Prostate gland (tissue), 2 donors: ENCODE measurements at regions not wholly inside any gene's neighbourhood (a gene's known extent, or its start where the extent isn't known, plus 50 kb on each side); places are given as distances from the start of the nearest gene placed in this dataset.

Source experiments
- DNase-seq: peaks from one replicate; pipeline ENCODE4 v3.0.0-alpha.2; 2019; ENCODE audit warnings: low spot score
- H3K27ac ChIP-seq, 2 donors: fragments of 200-600 bp; sonication (generic); 2 replicates each; pipeline ENCODE4 v1.5.1; 2017 to 2019
- H3K27me3 ChIP-seq: fragments of 200-600 bp; sonication (generic); replicated peaks from 2 replicates; pipeline ENCODE4 v1.5.1; 2019; ENCODE audit not compliant: insufficient read depth
- H3K36me3 ChIP-seq, 2 donors: fragments of 200-600 bp; sonication (generic); 1 replicate in 1 of 2; 2 replicates in 1 of 2; pipeline versions ENCODE4 v1.5.1 to v1.8.1; 2017 to 2019
- H3K4me1 ChIP-seq: fragments of 200-600 bp; sonication (generic); replicated peaks from 2 replicates; pipeline ENCODE4 v1.5.1; 2019
- H3K4me3 ChIP-seq, 2 donors: fragments of 200-600 bp; sonication (generic); 2 replicates each; pipeline ENCODE4 v1.5.1; 2017 to 2019
- H3K9me3 ChIP-seq: fragments of 200-600 bp; sonication (generic); 2 replicates; pipeline ENCODE4 v1.5.1; 2017
- POLR2A ChIP-seq: fragments of 450-650 bp; IDR thresholded peaks from one replicate; pipeline ENCODE4 v1.6.1; 2016; ENCODE audit warnings: antibody characterized with exemption, mild to moderate bottlenecking
- POLR2AphosphoS5 ChIP-seq: sonication (generic); formaldehyde crosslinking; IDR thresholded peaks from one replicate; pipeline ENCODE4 v1.6.1; 2017; ENCODE audit warnings: antibody characterized with exemption
- WGBS: methylation state at CpG from one replicate; pipeline ENCODE4 v1.1.5; 2018; 5-methylcytosine and 5-hydroxymethylcytosine counted together
- intact Hi-C: fragments of 100-400 bp; cut with DNase I; formaldehyde crosslinking; loops from one replicate; pipeline ENCODE4 v1.14.2; 2022
- TF ChIP-seq, protein P1 (sequence below), 4 experiments: fragments of 200-600 bp in 2 of 4; fragments of 450-650 bp in 2 of 4; sonication (generic) in 2 of 4; IDR thresholded peaks; 1 replicate in 3 of 4; 2 replicates in 1 of 4; pipeline ENCODE4 v1.5.1; 2016 to 2019; ENCODE audit warnings: antibody characterized with exemption in 4 of 4, mild to moderate bottlenecking in 2 of 4, moderate library complexity in 2 of 4

DNA sequence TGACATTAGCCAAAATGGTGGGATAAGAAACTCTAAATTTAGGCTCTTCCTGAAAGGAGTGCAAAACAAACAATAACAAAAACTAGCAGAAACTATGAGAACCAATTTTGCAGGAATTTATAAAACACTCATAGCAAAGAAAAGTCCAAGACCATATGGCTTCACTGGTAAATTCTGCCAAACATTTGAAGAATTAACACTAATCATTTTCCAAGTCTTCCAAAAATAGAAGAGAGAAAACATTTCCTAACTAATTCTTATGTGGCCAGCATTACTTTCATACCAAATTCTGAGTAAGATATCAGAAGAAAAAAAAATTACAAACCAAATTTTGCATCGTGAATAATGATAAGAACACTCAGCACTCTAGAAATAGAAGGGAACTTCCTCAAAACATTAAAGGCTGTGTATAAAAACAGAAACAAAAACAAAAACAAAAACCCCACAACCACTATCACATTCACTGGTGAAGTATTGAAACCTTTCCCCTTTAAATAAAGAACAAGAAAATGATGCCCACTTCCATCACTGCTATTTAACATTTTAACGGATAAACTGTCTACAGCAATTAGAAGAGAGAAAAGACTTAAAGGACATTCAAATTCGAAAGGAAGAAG lies 524.3 kb upstream of the GALNTL6 start:
- WGBS = 87% methylated on average over 3 of the region's 3 CpGs
- DNase-seq = no peak
- H3K27ac ChIP-seq = no peak overlapping the region
- H3K4me3 ChIP-seq = no peak overlapping the region
- intact Hi-C loops = no loop called here
- TF ChIP-seq POLR2AphosphoS5 = no peak
- no peak for TF ChIP-seq POLR2A
- TF ChIP-seq, protein P1, sequence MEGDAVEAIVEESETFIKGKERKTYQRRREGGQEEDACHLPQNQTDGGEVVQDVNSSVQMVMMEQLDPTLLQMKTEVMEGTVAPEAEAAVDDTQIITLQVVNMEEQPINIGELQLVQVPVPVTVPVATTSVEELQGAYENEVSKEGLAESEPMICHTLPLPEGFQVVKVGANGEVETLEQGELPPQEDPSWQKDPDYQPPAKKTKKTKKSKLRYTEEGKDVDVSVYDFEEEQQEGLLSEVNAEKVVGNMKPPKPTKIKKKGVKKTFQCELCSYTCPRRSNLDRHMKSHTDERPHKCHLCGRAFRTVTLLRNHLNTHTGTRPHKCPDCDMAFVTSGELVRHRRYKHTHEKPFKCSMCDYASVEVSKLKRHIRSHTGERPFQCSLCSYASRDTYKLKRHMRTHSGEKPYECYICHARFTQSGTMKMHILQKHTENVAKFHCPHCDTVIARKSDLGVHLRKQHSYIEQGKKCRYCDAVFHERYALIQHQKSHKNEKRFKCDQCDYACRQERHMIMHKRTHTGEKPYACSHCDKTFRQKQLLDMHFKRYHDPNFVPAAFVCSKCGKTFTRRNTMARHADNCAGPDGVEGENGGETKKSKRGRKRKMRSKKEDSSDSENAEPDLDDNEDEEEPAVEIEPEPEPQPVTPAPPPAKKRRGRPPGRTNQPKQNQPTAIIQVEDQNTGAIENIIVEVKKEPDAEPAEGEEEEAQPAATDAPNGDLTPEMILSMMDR (IDR thresholded peaks at IDR 0.05) = no peak
- no peaks in the 10 kb centered on the region for H3K9me3 ChIP-seq
- H3K36me3 ChIP-seq = no peaks in the 10 kb centered on the region
- no peaks in the 10 kb centered on the region for H3K27me3 ChIP-seq
- no peaks in the 10 kb centered on the region for H3K4me1 ChIP-seq

DNA sequence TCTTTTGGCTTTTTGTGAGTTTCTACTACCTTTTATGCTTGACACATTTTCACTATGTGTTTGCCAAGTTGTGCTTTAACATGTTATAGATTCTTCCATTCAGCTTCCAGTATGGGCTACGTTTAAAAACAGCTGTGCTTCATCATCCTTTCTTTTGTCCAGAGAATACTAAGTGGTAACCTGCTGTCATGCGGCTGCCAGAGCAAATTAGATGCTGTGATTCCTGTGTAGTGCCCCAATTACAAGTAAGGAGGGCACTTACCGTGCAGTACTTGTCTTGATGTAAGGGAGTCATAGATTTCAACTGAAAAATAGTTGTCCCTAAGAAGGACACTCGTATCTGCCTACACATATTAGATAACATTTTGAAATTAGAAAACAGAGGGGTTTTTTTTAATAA lies 531.8 kb upstream of the GALNTL6 start:
- H3K9me3 ChIP-seq = no peaks in the 10 kb centered on the region
- no peaks in the 10 kb centered on the region for H3K36me3 ChIP-seq
- TF ChIP-seq POLR2AphosphoS5 (no peak), POLR2A (no peak)
- TF ChIP-seq, protein P1 (IDR thresholded peaks at IDR 0.05) = no peak
- H3K4me1 ChIP-seq = no peaks in the 10 kb centered on the region
- 45% methylated on average over 4 of the region's 4 CpGs for WGBS
- H3K27ac ChIP-seq = no peak overlapping the region
- intact Hi-C loops = no loop called here
- DNase-seq = no peak
- H3K27me3 ChIP-seq = no peaks in the 10 kb centered on the region
- H3K4me3 ChIP-seq = no peak overlapping the region

DNA sequence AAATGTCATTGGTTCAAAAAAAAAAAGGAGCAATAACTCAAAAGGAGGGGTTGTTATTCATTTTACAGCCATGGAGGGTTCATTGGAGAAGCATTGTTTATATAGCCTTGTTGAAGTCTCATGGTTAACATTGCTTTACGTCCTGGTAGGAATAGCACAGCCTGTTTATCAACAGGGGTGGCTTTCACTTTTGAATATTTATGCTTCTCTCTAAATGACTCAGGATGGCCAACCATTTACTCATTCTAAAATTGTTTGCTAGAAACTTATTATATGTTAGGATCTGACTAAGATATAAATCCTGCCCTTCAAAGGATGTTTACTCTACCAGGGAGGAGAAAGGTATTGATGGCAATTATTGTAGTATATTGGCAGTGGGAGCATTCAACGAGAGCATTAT lies 534.1 kb upstream of the GALNTL6 start:
- no peaks in the 10 kb centered on the region for H3K36me3 ChIP-seq
- DNase-seq = no peak
- TF ChIP-seq POLR2AphosphoS5 (no peak), POLR2A (no peak)
- TF ChIP-seq, protein P1 (IDR thresholded peaks at IDR 0.05) = no peak
- no peak overlapping the region for H3K27ac ChIP-seq
- H3K27me3 ChIP-seq = no peaks in the 10 kb centered on the region
- intact Hi-C loops = no loop called here
- H3K4me3 ChIP-seq = no peak overlapping the region
- WGBS = 39% methylated on average over 2 of the region's 2 CpGs
- no peaks in the 10 kb centered on the region for H3K9me3 ChIP-seq
- H3K4me1 ChIP-seq = no peaks in the 10 kb centered on the region

DNA sequence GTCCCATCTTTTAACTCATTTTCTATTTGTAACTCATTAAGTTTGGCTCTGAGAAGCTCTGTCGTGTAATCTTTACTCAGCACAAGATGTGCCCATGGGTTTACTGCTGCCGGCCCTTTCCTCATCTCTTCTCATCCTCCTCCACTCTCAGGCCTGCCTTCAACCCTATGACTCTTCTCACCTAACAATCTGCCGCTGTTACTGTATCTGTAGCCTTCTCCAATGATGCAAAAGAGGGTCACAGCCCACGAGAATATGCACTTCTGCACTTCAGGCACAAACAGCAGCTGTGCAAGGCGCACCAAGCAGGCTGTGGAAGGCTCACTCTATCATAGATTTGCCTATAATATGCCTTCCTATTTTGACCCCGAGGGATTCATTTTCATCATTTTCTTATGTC lies 546.5 kb upstream of the GALNTL6 start:
- Histone ChIP-seq H3K27me3 (no peaks in the 10 kb centered on the region), H3K27ac (no peak overlapping the region), H3K4me1 (no peaks in the 10 kb centered on the region), H3K9me3 (no peaks in the 10 kb centered on the region), H3K4me3 (no peak overlapping the region), H3K36me3 (no peaks in the 10 kb centered on the region)
- 80% methylated on average over 6 of the region's 6 CpGs for WGBS
- no peak for DNase-seq
- intact Hi-C loops = no loop called here
- TF ChIP-seq POLR2A (no peak), POLR2AphosphoS5 (no peak)
- TF ChIP-seq, protein P1 (IDR thresholded peaks at IDR 0.05) = no peak

DNA sequence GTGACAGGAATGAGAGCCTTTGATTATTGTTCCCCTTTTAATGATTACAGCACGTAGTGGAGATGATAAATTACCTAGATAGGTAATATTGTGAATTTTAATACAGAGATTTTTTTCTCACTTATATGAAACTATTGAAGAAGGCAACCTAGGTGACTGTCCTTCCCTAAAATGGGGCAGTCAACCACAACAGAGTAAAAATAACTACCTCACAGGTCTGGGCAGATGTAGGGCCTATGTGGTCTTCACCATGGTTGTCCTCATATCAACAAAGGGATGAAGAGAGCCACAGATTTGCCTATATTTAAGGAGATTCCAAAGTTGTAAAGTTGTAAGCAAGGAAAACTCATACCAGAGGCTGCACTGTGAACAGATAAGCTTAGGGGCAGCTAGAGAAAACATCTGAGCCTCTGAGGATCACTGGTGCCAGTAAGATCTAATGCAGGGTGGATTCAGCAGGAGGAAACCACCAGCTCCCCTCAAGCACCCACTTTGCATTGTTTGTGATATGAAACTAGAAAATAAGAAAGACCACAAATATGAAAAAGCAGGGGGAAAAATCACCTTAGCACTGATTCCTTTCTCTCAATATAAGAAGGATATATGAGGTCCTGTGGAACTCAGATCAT lies 547.9 kb upstream of the GALNTL6 start:
- no peak for DNase-seq
- intact Hi-C loops = no loop called here
- Histone ChIP-seq H3K27ac (no peak overlapping the region), H3K9me3 (no peaks in the 10 kb centered on the region), H3K4me1 (no peaks in the 10 kb centered on the region), H3K4me3 (no peak overlapping the region), H3K27me3 (no peaks in the 10 kb centered on the region), H3K36me3 (no peaks in the 10 kb centered on the region)
- no peak for TF ChIP-seq POLR2AphosphoS5
- WGBS = 87% methylated on average over 1 of the region's 1 CpG
